ENCODE measurements at regions not wholly inside any gene's neighbourhood (a gene's known extent, or its start where the extent isn't known, plus 50 kb on each side); places are given as distances from the start of the nearest gene placed in this dataset.
"Not testable (repeated sequence)": the region's sequence is repeated elsewhere in the genome, so short reads cannot be mapped to it uniquely, and the experiment has no call there.

- H3K9ac ChIP-seq (ENCODE audit: low read depth in 1 of 3, low read length in 3 of 3): no peak overlapping the region
- no peak overlapping the region for H3K4me3 ChIP-seq (ENCODE audit: low read length in 3 of 3)
- no peaks in the 10 kb centered on the region for H3K27me3 ChIP-seq (ENCODE audit: control insufficient read depth in 3 of 3, insufficient read depth in 3 of 3, low read length in 3 of 3)
- H3K9me3 ChIP-seq (ENCODE audit: control insufficient read depth in 3 of 3, low read length in 3 of 3): no peaks in the 10 kb centered on the region
- no peak overlapping the region for H3K27ac ChIP-seq (ENCODE audit: low read depth, low read length)
- no peaks in the 10 kb centered on the region for H3K4me1 ChIP-seq (ENCODE audit: control insufficient read depth in 3 of 3, insufficient read depth in 3 of 3, low read length in 3 of 3)
- no peaks in the 10 kb centered on the region for H3K36me3 ChIP-seq (ENCODE audit: control insufficient read depth in 3 of 3, insufficient read depth in 3 of 3, low read length in 3 of 3)
Measured at GRCh38 chr4:72948080-72948479, 121.4 kb downstream of the COX18 start.

- H3K4me1 ChIP-seq (ENCODE audit: control insufficient read depth in 3 of 3, insufficient read depth in 3 of 3, low read length in 3 of 3): no peaks in the 10 kb centered on the region
- H3K9me3 ChIP-seq (ENCODE audit: control insufficient read depth in 3 of 3, low read length in 3 of 3): no peaks in the 10 kb centered on the region
- H3K27ac ChIP-seq (ENCODE audit: low read depth, low read length): no peak overlapping the region
- H3K27me3 ChIP-seq (ENCODE audit: control insufficient read depth in 3 of 3, insufficient read depth in 3 of 3, low read length in 3 of 3): no peaks in the 10 kb centered on the region
- H3K4me3 ChIP-seq (ENCODE audit: low read length in 3 of 3): no peak overlapping the region
- no peak overlapping the region for H3K9ac ChIP-seq (ENCODE audit: low read depth in 1 of 3, low read length in 3 of 3)
- no peaks in the 10 kb centered on the region for H3K36me3 ChIP-seq (ENCODE audit: control insufficient read depth in 3 of 3, insufficient read depth in 3 of 3, low read length in 3 of 3)
Measured at GRCh38 chr4:72945719-72946336, 123.7 kb downstream of the COX18 start.

GRCh38 chr4:72942565-72942964 is 127.0 kb downstream of the COX18 start:
- no peak overlapping the region for H3K27ac ChIP-seq (ENCODE audit: low read depth, low read length)

GRCh38 chr4:72938516-72938915 is 131.0 kb downstream of the COX18 start:
- Histone ChIP-seq H3K27me3 (ENCODE audit: control insufficient read depth in 3 of 3, insufficient read depth in 3 of 3, low read length in 3 of 3) (no peaks in the 10 kb centered on the region), H3K9ac (ENCODE audit: low read depth in 1 of 3, low read length in 3 of 3) (no peak overlapping the region), H3K4me1 (ENCODE audit: control insufficient read depth in 3 of 3, insufficient read depth in 3 of 3, low read length in 3 of 3) (no peaks in the 10 kb centered on the region), H3K9me3 (ENCODE audit: control insufficient read depth in 3 of 3, low read length in 3 of 3) (no peaks in the 10 kb centered on the region), H3K27ac (ENCODE audit: low read depth, low read length) (no peak overlapping the region), H3K4me3 (ENCODE audit: low read length in 3 of 3) (no peak overlapping the region), H3K36me3 (ENCODE audit: control insufficient read depth in 3 of 3, insufficient read depth in 3 of 3, low read length in 3 of 3) (no peaks in the 10 kb centered on the region)

More at GRCh38 chr4:72942565-72942964, 127.0 kb downstream of the COX18 start:
- Histone ChIP-seq H3K36me3 (ENCODE audit: control insufficient read depth in 3 of 3, insufficient read depth in 3 of 3, low read length in 3 of 3) (no peaks in the 10 kb centered on the region), H3K4me1 (ENCODE audit: control insufficient read depth in 3 of 3, insufficient read depth in 3 of 3, low read length in 3 of 3) (no peaks in the 10 kb centered on the region), H3K27me3 (ENCODE audit: control insufficient read depth in 3 of 3, insufficient read depth in 3 of 3, low read length in 3 of 3) (no peaks in the 10 kb centered on the region), H3K9me3 (ENCODE audit: control insufficient read depth in 3 of 3, low read length in 3 of 3) (no peaks in the 10 kb centered on the region), H3K4me3 (ENCODE audit: low read length in 3 of 3) (no peak overlapping the region), H3K9ac (ENCODE audit: low read depth in 1 of 3, low read length in 3 of 3) (no peak overlapping the region)

GRCh38 chr4:72935462-72935861 is 134.1 kb downstream of the COX18 start:
- no peak overlapping the region for H3K9ac ChIP-seq (ENCODE audit: low read depth in 1 of 3, low read length in 3 of 3)
- no peak overlapping the region for H3K27ac ChIP-seq (ENCODE audit: low read depth, low read length)
- H3K4me3 ChIP-seq (ENCODE audit: low read length in 3 of 3): no peak overlapping the region
- no peaks in the 10 kb centered on the region for H3K36me3 ChIP-seq (ENCODE audit: control insufficient read depth in 3 of 3, insufficient read depth in 3 of 3, low read length in 3 of 3)
- no peaks in the 10 kb centered on the region for H3K9me3 ChIP-seq (ENCODE audit: control insufficient read depth in 3 of 3, low read length in 3 of 3)
- H3K4me1 ChIP-seq (ENCODE audit: control insufficient read depth in 3 of 3, insufficient read depth in 3 of 3, low read length in 3 of 3): no peaks in the 10 kb centered on the region
- no peaks in the 10 kb centered on the region for H3K27me3 ChIP-seq (ENCODE audit: control insufficient read depth in 3 of 3, insufficient read depth in 3 of 3, low read length in 3 of 3)

- Histone ChIP-seq H3K27me3 (ENCODE audit: control insufficient read depth in 3 of 3, insufficient read depth in 3 of 3, low read length in 3 of 3) (no peaks in the 10 kb centered on the region), H3K9ac (ENCODE audit: low read depth in 1 of 3, low read length in 3 of 3) (no peak overlapping the region), H3K9me3 (ENCODE audit: control insufficient read depth in 3 of 3, low read length in 3 of 3) (no peaks in the 10 kb centered on the region), H3K4me1 (ENCODE audit: control insufficient read depth in 3 of 3, insufficient read depth in 3 of 3, low read length in 3 of 3) (no peaks in the 10 kb centered on the region), H3K36me3 (ENCODE audit: control insufficient read depth in 3 of 3, insufficient read depth in 3 of 3, low read length in 3 of 3) (no peaks in the 10 kb centered on the region), H3K27ac (ENCODE audit: low read depth, low read length) (no peak overlapping the region), H3K4me3 (ENCODE audit: low read length in 3 of 3) (no peak overlapping the region)
Measured at GRCh38 chr4:72933029-72933428, 136.5 kb downstream of the COX18 start.

- Histone ChIP-seq H3K9me3 (ENCODE audit: control insufficient read depth in 3 of 3, low read length in 3 of 3) (no peaks in the 10 kb centered on the region), H3K4me3 (ENCODE audit: low read length in 3 of 3) (no peak overlapping the region), H3K36me3 (ENCODE audit: control insufficient read depth in 3 of 3, insufficient read depth in 3 of 3, low read length in 3 of 3) (no peaks in the 10 kb centered on the region), H3K4me1 (ENCODE audit: control insufficient read depth in 3 of 3, insufficient read depth in 3 of 3, low read length in 3 of 3) (no peaks in the 10 kb centered on the region), H3K27me3 (ENCODE audit: control insufficient read depth in 3 of 3, insufficient read depth in 3 of 3, low read length in 3 of 3) (no peaks in the 10 kb centered on the region), H3K27ac (ENCODE audit: low read depth, low read length) (no peak overlapping the region), H3K9ac (ENCODE audit: low read depth in 1 of 3, low read length in 3 of 3) (no peak overlapping the region)
Measured at GRCh38 chr4:72931346-72931745, 138.2 kb downstream of the COX18 start.

GRCh38 chr4:72929596-72930274 is 139.8 kb downstream of the COX18 start:
- H3K36me3 ChIP-seq (ENCODE audit: control insufficient read depth in 3 of 3, insufficient read depth in 3 of 3, low read length in 3 of 3); H3K4me3 ChIP-seq (ENCODE audit: low read length in 3 of 3); H3K27me3 ChIP-seq (ENCODE audit: control insufficient read depth in 3 of 3, insufficient read depth in 3 of 3, low read length in 3 of 3); H3K27ac ChIP-seq (ENCODE audit: low read depth, low read length); H3K4me1 ChIP-seq (ENCODE audit: control insufficient read depth in 3 of 3, insufficient read depth in 3 of 3, low read length in 3 of 3); H3K9me3 ChIP-seq (ENCODE audit: control insufficient read depth in 3 of 3, low read length in 3 of 3); H3K9ac ChIP-seq (ENCODE audit: low read depth in 1 of 3, low read length in 3 of 3): not testable (repeated sequence)

GRCh38 chr4:72924814-72925213 is 144.7 kb downstream of the COX18 start:
- H3K4me3 ChIP-seq (ENCODE audit: low read length in 3 of 3): no peak overlapping the region
- H3K27ac ChIP-seq (ENCODE audit: low read depth, low read length): no peak overlapping the region
- H3K4me1 ChIP-seq (ENCODE audit: control insufficient read depth in 3 of 3, insufficient read depth in 3 of 3, low read length in 3 of 3): no peaks in the 10 kb centered on the region
- no peak overlapping the region for H3K9ac ChIP-seq (ENCODE audit: low read depth in 1 of 3, low read length in 3 of 3)
- H3K9me3 ChIP-seq (ENCODE audit: control insufficient read depth in 3 of 3, low read length in 3 of 3): no peaks in the 10 kb centered on the region
- H3K36me3 ChIP-seq (ENCODE audit: control insufficient read depth in 3 of 3, insufficient read depth in 3 of 3, low read length in 3 of 3): no peaks in the 10 kb centered on the region
- no peaks in the 10 kb centered on the region for H3K27me3 ChIP-seq (ENCODE audit: control insufficient read depth in 3 of 3, insufficient read depth in 3 of 3, low read length in 3 of 3)

GRCh38 chr4:72919937-72920336 is 149.6 kb downstream of the COX18 start:
- Histone ChIP-seq H3K36me3 (ENCODE audit: control insufficient read depth in 3 of 3, insufficient read depth in 3 of 3, low read length in 3 of 3) (no peaks in the 10 kb centered on the region), H3K9me3 (ENCODE audit: control insufficient read depth in 3 of 3, low read length in 3 of 3) (no peaks in the 10 kb centered on the region), H3K27me3 (ENCODE audit: control insufficient read depth in 3 of 3, insufficient read depth in 3 of 3, low read length in 3 of 3) (no peaks in the 10 kb centered on the region), H3K4me1 (ENCODE audit: control insufficient read depth in 3 of 3, insufficient read depth in 3 of 3, low read length in 3 of 3) (no peaks in the 10 kb centered on the region), H3K4me3 (ENCODE audit: low read length in 3 of 3) (no peak overlapping the region), H3K9ac (ENCODE audit: low read depth in 1 of 3, low read length in 3 of 3) (no peak overlapping the region), H3K27ac (ENCODE audit: low read depth, low read length) (no peak overlapping the region)

Measured in skeletal muscle tissue (tissue), 3 donors.